GM19397 (cell line): ENCODE measurements at regions not wholly inside any gene's neighbourhood (a gene's known extent, or its start where the extent isn't known, plus 50 kb on each side); places are given as distances from the start of the nearest gene placed in this dataset.
A peak's percentile ranks its signal among the peaks of the same experiment; 100 is the strongest.
"Not testable (repeated sequence)": the region's sequence is repeated elsewhere in the genome, so short reads cannot be mapped to it uniquely, and the experiment has no call there.

Experiments used
- ATAC-seq: cut with Tn5 transposase; IDR thresholded peaks from one replicate; pipeline ENCODE4 v1.9.1; 2021; ENCODE audit warnings: mild to moderate bottlenecking, moderate library complexity; ENCODE audit not compliant: unreplicated experiment

DNA sequence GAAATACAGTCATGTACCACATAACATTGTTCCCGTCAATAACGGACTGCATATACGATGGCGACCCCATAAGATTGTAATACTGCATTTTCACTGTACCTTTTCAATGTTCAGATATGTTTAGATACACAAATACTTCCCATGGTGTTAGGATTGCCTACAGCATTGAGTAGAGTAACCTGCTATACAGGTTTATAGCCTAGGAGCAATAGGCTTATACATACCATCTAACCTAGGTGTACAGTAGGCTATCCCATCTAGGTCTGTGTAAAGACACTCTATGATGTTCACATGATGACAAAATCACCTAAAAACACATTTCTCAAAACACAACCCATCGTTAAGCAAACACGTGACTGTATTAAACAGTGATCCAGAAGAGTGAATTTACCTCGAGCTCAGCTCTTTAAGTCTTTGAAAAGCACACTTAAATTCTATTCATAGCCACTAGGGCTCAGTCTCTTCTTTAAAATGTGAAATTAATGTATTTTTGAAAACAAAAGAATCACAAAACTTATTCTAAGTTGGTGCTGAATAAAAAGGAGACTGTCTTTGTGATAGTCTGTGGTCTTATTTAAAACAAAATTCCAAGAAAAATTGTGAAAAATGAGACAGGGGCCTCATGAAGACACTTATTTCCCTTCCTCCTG is 239.1 kb upstream of the ARID2 start:
- ATAC-seq, result no peak

DNA sequence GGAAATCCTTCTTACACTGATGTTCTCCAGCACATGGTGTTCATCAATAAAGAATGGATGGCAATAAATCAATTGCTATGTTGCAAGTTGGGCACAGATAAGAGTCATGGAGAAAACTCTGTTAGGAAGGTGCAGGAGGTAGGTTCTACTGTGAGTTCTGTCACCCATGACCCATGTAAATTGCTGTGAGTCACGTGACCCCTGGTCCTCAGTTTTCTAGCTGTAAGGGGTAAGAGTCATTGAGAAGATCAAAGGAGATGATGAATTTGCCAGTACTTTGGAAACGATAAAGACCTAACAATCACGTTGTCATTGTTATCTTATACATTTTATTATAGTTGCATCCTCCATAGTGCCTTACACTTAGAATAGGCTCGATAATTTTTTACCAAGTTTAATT is 235.2 kb upstream of the ARID2 start:
- no peak for ATAC-seq

DNA sequence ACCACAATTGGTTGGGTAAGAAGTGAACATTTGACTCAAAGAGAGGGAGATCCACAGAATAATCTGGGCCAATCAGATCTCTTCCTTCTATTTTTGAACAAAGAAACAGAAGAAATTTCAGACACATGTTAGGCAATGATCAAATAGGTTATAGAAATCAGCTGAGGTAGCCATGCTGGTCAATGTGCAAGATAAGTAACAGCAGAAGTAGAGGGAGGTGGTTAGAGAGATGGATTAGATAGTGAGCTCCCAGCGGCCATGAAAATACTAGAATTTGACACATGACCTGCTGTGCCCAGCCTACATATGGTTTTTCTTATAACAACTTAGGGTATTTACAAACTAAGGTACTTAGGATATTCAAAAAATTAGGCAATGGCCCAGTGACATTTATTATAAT is 230.9 kb upstream of the ARID2 start:
- no peak for ATAC-seq

DNA sequence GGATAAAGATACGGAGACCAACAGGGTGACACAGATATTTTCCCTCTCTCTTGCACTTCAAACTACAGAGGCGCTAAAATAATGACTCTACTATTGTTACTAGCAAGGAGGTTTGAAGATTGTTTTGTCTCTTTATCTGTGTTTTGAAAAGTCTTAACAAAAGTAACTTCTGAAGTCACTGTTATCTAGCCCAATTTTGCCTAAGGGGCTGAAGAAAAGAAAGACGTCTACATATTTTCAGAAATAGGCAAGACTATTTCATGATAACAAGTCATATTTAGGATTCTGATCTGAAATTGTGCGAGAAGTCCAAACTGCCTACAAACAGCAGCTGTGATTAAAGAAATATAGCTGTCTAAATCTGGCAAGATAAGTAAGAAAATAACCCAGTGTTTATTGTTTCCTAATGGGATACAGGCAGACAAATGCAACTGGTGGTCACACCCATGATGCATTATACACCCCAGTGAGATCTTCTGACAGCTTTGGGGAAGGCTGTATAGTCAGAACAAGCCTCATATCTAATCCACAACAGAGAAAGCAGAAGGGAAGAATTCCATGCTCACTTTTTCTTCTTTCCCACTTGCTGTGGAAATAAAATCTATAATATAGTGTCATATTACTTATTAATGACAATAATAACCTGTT is 226.9 kb upstream of the ARID2 start:
- no peak for ATAC-seq

DNA sequence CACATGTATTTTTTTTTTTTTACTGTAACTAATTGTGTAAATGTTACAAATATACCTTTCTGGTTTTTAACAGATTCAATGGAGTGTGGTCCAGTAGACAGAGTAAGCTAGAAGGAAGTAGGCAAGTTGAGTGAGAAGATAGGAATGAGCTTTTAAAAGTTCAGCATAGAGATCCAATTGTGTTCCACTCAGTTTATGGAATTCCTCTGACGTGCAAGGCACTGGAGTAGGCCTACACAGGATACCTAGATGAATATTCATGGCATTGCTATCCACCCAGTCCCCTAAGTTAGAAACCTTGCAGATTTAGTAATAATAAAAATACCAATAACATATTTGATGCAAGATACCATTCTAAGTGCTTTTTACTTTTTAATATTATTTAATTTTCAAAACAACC is 225.6 kb upstream of the ARID2 start:
- no peak for ATAC-seq

DNA sequence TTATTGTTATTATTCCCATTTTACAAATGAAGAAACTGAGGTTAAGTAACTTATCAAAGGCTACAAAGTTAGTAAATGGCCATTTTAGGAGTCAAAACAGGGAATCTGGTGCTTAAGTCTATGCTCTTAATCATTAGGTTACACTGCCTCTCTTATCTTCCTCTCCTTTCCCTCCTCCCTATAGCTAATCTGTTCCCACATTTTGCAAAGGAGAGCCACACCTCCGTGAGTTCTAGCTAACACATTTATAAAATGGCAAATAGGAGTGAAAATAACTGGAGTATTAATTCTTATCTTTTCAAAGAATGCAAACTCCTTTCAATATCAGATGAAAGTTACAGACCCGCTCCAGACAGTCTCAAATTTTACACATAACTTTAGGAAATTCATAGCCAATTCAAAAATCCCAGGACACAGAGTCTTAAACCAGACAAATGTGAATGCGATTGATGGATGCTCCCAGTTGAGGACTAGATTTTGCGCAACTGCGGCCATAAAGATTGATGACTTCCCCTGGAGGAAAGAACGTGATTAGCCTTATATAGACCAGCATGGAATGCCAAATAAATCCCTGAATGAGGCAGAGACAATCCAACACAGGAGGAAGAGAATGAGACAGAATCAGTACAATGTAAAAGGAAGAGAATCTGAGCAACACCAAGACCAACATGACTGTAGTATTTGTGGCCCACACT is 225.0 kb upstream of the ARID2 start:
- ATAC-seq, result no peak

DNA sequence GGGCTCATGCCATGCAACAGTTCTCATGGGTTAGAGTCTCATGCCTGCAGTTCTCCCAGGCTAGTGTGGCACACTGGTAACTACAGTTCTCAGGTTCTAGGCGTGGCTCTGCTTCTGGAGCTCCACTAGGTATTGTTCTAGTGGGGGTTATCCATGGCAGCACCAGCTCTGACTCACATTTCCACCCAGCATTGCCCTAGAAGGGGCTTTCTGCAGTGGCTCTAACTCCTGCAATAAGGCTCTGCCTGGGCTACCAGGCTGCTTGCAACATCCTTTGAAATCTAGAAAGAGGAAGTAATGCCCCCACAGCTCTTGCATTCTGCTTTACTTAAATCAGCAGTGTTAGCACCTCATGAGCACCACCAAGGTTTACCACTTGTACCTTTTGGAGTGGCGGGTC is 220.3 kb upstream of the ARID2 start:
- no peak for ATAC-seq

DNA sequence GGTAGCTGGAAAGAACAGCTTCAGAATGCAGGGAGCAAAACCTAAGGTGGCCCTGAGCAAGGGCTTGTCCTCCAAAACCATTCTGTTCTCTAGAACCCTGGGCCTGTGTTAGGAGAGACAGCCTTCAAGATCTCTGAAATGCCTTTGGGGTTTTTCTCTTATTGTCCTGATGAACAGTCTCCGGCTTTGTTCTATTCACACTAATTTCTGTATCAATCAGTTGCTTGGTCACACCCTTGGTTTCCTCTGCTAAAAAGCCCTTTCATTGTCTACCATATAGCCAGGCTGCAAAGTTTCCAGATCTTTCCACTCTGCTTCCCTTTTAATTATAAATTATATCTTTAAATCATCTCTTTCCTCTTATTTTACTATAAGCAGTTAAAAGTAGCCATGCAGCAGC is 219.9 kb upstream of the ARID2 start:
- no peak for ATAC-seq

DNA sequence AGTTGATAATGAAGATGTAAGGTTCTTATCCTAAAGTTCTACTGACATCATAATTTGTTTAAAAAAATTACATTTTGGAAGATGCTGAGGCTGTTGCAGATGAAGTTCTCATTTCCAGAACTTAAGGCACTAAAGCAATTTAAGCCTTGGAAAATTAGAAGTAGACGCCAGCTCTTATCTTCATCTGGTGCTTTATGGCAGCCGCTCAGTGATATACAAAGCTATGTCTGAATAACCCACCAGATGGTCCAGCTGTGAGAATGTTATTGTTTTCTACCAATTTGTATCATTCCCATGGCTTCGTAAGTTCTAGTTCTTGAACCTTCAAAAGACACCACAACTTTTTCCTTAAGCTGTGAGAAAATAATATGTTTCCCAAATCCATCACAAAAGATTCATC is 212.1 kb upstream of the ARID2 start:
- ATAC-seq, result no peak

DNA sequence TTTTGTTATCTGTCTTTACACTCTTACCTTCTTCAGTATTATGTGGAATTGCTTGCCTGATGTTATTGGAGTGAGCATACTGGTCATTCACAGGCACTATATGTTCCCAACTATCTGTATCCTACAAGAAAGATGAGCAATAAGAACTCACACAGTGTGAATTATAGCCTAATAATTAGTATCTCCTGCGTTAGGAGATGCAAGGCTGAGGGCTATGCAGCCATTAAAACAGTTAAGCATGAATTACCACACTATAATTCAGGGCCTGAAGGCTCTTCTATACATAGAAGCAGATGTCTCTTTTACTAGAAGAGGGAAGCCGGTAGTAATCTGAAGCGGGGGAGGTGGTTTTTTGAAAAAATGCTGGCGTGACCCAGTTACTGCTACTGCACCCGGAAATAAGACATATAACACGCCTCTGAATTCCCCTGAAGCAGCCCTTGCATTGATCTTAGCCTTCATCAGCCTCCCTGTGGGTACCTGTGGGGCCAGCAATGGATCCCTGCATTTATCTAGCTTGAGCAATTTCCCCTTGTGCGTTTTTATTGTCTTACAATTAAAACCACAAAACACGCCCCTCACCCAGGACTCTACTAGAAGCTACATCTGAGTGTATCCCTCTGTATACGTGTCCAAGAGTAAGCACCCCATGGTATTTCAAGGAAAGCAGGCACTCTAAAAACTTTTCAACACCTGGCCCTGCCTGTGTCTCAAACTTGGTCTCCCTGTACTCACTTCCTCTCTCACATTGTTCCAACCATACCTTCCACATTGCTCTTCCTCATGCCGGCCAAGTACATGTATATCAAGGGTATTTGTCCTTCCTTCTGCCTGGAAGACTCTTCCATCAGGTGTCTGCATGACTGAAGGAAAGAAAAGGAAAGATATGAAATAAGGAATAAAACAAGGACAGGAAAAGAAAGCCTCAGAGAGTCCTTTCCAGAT is 210.9 kb upstream of the ARID2 start:
- no peak for ATAC-seq

DNA sequence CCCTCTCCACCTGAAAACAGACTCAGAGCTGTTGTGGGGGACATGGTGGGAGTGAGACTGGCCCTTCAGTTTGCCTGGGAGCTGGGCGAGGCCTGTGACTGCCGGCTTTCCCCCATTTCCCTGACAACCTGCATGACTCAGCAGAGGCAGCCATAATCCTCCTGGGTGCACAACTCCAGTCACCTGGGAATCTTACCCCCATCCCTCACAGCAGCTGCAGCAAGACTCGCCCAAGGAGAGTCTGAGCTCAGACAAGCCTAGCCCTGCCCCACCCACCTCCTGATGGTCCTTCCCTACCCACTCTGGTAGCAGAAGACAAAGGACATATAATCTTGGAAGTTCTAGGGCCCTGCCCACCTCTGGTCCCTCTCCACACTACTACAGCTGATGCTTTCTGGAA is 207.3 kb upstream of the ARID2 start:
- ATAC-seq, result no peak

DNA sequence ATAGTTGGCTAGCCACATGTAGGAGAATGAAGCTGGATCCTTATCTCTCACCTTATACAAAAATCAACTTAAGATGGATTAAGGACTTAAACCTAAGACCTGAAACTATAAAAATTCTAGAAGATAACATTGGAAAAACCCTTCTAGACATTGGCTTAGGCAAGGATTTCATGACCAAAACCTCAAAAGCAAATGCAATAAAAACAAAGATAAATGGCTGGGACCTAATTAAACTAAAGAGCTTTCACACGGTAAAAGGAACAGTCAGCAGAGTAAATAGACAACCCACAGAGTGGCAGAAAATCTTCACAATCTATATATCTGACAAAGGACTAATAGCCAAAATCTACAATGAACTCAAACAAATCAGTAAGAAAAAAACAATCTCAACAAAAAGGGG is 202.7 kb upstream of the ARID2 start:
- ATAC-seq, result not testable (repeated sequence)

DNA sequence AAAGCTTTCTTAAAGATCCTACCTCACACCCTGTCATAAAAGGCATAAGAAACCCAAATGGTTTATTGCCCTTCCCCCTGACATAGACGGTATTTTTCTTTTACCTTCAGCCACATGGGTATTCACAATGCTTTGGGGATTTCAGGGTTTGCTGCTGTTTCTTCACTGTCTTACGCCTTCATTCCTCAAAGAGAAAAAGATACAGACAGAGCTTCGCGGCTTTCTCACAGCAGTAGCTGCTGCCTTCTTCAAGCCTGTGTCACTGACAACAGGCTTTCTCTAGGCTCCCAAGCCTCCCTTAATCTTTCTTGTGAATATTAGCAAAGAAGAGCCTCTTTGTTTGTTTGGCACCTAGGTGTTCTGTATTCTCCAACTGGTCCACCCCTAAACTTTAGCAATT is 197.4 kb upstream of the ARID2 start:
- ATAC-seq, result no peak

DNA sequence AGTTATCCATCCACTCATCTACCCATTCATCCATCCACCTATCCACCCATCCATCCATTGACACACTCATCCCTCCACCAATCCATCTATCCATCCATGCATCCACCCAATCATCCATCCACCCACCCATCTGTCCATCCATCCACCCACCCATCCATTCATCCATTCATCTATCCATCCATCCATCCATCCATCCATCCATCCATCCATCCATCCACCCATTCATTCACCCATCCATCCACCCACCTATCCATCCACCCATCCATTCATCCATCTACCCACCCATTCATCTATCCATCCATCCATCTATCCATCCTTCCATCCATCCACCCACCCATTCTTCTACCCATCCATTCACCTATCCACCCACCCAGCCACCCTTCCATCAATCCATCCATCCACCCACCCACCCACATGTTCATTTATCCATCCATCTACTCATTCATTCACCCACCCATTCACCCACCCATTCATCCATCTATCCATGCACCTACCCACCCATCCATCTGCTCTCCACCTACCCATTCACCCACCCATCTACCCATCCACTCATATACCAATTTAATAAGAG is 193.8 kb upstream of the ARID2 start:
- ATAC-seq, result no peak

DNA sequence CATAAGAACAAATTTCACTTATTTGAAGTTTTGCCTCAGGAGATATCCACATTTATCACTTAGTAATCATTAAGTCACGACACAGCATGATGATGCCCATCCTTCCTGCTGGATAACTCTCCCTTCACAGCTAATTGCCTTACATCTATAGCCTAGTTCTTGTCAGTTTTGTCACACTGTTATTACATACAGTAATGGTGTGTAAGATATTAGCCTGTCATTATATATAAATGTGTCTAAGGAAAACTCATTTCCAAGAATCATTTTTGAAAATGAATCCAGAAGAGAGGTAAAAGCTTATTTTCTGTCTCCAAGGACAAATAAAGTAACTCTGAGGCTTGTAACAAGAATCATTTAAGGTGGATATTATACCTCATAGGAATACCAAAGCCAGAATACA is 193.2 kb upstream of the ARID2 start:
- ATAC-seq, result no peak

DNA sequence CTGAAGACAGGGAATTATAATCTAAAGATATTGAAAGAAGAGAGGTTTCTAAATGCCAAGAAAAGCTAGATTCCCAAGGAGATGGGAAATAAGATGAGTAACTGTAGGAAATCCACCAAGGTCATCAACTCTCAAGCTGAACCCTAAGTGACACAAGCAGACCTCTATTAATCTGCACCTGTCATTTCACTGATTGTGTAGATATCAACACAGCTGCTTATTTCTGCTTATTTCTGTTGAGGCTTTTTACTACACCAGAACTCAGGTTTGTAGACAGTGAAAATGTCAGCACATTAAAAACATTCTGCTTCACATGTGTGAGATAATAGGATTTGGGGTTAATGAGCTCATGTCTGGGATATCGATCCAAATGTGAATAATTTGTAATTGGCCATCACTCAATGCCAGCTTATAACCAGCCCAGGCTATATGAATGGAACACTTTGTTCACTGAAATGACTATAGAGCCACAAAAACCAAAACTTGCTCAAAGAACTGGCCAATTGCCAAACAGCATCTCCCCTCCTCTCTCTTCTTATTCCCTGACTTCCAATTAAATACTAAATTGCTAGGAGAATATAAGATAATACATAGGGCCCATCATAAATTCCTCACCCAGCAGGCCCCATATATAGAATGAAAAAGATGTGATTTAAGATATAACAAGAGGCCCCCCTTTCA is 188.7 kb upstream of the ARID2 start:
- ATAC-seq, result no peak

DNA sequence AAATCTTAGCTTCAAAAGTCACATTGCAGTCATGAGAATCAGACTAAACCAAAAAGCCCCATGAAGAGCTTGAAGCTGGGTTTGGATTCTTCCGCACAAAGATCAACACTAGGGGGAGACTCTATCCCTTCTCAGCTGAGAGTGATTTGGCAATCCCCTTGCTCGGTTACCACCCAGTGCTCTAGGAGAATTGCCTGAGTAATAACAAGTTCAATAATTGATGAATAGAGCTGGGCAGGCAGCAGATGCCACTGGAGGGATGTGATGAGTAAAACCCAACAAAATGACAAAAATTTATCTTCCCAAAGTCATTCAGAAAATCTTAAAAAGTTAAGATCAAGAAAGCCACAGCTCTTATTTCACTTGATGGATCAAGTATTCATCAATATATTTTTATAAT is 185.6 kb upstream of the ARID2 start:
- ATAC-seq, result peak; percentile 84

DNA sequence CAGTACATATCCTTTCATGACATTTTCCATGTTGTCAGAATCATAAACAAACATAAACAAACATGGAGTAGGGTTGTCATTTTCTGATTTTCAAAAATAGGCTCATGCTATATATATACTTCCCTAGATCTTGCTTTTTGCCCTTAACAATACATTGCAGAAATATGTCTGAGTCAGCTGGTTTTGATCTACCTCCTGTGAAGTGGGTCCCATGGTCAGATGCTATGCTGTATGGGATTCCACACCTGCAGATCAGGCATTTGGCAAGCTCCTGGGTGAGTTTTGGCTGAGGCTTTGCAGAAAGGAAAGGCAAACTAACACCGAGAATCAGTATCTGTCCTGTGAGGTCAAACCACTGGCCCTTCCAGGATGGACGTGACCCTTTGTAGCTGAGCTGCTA is 183.0 kb upstream of the ARID2 start:
- ATAC-seq, result no peak

DNA sequence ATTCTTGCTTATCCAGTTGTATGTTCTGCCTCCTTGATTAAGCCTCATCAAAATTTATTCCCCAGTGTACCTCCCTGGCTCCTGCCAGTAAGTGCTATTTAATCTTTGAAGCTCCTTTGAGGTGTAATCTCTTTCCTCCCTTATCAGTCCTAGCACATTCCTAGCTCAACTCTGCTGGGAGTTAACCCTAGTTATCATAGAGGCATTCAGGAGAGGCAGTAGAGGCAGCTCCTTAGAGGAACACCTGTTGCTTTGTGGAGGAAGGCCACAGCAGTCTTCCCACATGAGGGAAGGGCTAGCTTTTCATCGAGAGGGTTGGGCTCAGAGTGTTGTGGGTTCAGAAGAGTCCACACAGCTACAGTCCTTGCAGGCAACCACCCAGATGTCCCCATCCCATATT is 182.4 kb upstream of the ARID2 start:
- no peak for ATAC-seq

DNA sequence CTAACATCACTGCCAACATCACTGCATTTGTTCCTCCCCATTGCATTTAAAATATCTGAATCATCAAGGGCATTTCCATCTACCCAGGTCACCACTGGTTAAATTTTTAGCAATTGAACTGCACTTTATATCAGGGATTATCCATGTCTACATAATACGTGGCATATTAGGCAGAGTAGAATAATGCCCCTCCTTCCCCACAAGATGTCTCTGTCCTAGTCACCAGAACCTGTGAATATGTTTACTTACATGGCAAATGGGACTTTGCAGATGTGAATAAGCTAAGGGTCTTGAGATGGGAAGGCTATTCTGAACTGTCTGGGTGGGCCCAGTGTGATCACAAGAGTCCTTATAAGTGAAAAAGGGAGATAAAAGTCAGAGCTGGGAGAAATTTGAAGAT is 181.7 kb upstream of the ARID2 start:
- no peak for ATAC-seq
